ENCODE measurements at regions not wholly inside any gene's neighbourhood (a gene's known extent, or its start where the extent isn't known, plus 50 kb on each side); places are given as distances from the start of the nearest gene placed in this dataset.

GRCh38 chr6:15058200-15059061 is 187.4 kb upstream of the JARID2 start:
- TF ChIP-seq POLR2A (IDR thresholded peaks at IDR 0.05; ENCODE audit: low read depth) (no peak), CTCF (IDR thresholded peaks at IDR 0.05) (no peak)
